HepG2 (cell line): ENCODE measurements at regions not wholly inside any gene's neighbourhood (a gene's known extent, or its start where the extent isn't known, plus 50 kb on each side); places are given as distances from the start of the nearest gene placed in this dataset.

Experiments
- EZH2 ChIP-seq: conservative IDR thresholded peaks from 2 replicates; pipeline ENCODE4 v1.6.1; 2012; ENCODE audit warnings: mild to moderate bottlenecking, low read depth, low read length, moderate library complexity
- HDAC2 ChIP-seq: sonication (generic); formaldehyde crosslinking; IDR thresholded peaks from 2 replicates; pipeline ENCODE4 v1.4.0; 2020; ENCODE audit warnings: missing genetic modification reagents
- MBNL3 ChIP-seq: fragments of 250-450 bp; sonication (Bioruptor Pico); conservative IDR thresholded peaks from 2 replicates; pipeline ENCODE4 v1.8.0; 2022; ENCODE audit warnings: mild to moderate bottlenecking, inconsistent platforms
- RXRA ChIP-seq: sonication (generic); formaldehyde crosslinking; IDR thresholded peaks from 2 replicates; pipeline ENCODE4 v1.5.1; 2020; ENCODE audit warnings: missing genetic modification reagents
- SP1 ChIP-seq, 2 experiments: fragments of 450-650 bp in 1 of 2; sonication (generic) in 1 of 2; formaldehyde crosslinking in 1 of 2; IDR thresholded peaks; 2 replicates each; pipeline versions ENCODE4 v1.4.0 to v1.6.1; 2016 to 2020; ENCODE audit warnings: missing genetic modification reagents in 1 of 2
- TBL1XR1 ChIP-seq: fragments of 150-350 bp; IDR thresholded peaks from 2 replicates; pipeline ENCODE4 v1.6.1; 2014; ENCODE audit warnings: borderline replicate concordance, low read length; ENCODE audit not compliant: partially characterized antibody
- TF ChIP-seq, protein P1 (sequence below): sonication (generic); formaldehyde crosslinking; IDR thresholded peaks from 2 replicates; pipeline ENCODE4 v1.4.0; 2020; ENCODE audit warnings: missing genetic modification reagents, mild to moderate bottlenecking, borderline replicate concordance

DNA sequence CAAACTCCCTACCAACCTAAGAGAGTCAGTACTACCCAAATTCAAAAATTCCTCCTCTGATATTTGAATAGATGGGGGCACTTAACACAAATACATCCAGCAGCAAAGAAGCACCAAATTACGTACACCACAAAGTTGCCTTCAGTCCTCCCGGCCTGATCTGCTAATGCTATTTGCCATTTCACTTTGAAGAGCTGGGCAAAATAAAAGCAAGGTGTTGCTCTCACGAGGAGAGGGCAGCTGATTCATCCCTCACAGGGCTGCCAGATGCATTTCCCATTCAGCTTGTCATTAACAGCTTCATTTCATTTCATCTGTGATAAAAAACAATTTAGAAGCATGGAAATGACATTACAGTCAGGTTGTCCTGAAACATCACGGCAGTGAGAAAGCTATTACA lies 283.4 kb upstream of the VEPH1 start:
- TF ChIP-seq SP1 (IDR thresholded peaks at IDR 0.05) (no peak), SP1 (CRISPR knock-in tag; IDR thresholded peaks at IDR 0.05) (no peak), HDAC2 (CRISPR knock-in tag) (no peak), RXRA (CRISPR knock-in tag) (no peak), MBNL3 (CRISPR knock-in tag) (no peak), EZH2 (no peak), TBL1XR1 (no peak)
- TF ChIP-seq, protein P1, sequence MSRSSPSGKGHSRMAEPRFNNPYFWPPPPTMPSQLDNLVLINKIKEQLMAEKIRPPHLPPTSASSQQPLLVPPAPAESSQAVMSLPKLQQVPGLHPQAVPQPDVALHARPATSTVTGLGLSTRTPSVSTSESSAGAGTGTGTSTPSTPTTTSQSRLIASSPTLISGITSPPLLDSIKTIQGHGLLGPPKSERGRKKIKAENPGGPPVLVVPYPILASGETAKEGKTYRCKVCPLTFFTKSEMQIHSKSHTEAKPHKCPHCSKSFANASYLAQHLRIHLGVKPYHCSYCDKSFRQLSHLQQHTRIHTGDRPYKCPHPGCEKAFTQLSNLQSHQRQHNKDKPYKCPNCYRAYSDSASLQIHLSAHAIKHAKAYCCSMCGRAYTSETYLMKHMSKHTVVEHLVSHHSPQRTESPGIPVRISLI (CRISPR knock-in tag): no peak
